WTC11 (cell line): ENCODE measurements at regions not wholly inside any gene's neighbourhood (a gene's known extent, or its start where the extent isn't known, plus 50 kb on each side); places are given as distances from the start of the nearest gene placed in this dataset.

Experiments
- TF ChIP-seq, protein P1 (sequence below): sonication (generic); formaldehyde crosslinking; IDR thresholded peaks from 2 replicates; pipeline ENCODE4 v1.8.1; 2023; ENCODE audit warnings: mild to moderate bottlenecking, missing genetic modification reagents
- TF ChIP-seq, protein P2 (sequence below): sonication (generic); formaldehyde crosslinking; IDR thresholded peaks from 2 replicates; pipeline ENCODE4 v1.8.1; 2022; ENCODE audit warnings: mild to moderate bottlenecking, moderate library complexity, missing genetic modification reagents
- TF ChIP-seq, protein P3 (sequence below): sonication (generic); formaldehyde crosslinking; IDR thresholded peaks from 2 replicates; pipeline ENCODE4 v1.8.0; 2022; ENCODE audit warnings: mild to moderate bottlenecking, missing genetic modification reagents
- TF ChIP-seq, protein P4 (sequence below): fragments of 200-600 bp; IDR thresholded peaks from 2 replicates; pipeline ENCODE4 v1.8.0; 2022; ENCODE audit warnings: antibody characterized with exemption
- TF ChIP-seq, protein P5 (sequence below): sonication (generic); formaldehyde crosslinking; IDR thresholded peaks from 2 replicates; pipeline ENCODE4 v1.8.1; 2023; ENCODE audit warnings: mild to moderate bottlenecking, missing genetic modification reagents, borderline replicate concordance

DNA sequence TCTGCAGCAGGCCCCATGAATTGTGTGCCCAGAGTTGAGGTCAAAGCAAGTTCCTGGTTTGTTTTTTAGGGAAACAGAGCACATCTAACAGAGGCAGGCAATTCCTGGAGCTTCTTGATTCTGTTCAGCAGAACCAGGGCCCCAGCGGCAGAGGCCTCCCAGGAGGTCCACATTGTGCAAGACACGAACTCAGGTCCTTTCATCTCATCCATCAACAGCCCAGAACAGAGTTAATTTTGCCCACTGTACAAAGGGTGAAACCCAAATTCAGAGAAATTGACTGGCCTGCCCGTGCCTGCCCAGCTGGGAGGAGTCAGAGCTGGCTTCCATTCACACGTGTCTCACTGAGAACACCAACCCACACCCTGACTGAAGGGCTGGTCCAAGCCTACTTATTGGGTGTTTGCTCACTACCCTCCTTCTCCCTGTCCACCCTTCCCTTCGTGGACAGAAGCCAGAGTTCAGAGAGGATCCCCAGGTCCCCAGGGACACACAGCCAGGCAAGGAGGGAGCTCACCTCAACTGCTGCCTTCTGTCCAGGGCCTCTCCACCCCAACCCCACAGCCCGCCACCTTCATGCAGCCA, 607.1 kb downstream of the TBC1D22A start:
- TF ChIP-seq, protein P1, sequence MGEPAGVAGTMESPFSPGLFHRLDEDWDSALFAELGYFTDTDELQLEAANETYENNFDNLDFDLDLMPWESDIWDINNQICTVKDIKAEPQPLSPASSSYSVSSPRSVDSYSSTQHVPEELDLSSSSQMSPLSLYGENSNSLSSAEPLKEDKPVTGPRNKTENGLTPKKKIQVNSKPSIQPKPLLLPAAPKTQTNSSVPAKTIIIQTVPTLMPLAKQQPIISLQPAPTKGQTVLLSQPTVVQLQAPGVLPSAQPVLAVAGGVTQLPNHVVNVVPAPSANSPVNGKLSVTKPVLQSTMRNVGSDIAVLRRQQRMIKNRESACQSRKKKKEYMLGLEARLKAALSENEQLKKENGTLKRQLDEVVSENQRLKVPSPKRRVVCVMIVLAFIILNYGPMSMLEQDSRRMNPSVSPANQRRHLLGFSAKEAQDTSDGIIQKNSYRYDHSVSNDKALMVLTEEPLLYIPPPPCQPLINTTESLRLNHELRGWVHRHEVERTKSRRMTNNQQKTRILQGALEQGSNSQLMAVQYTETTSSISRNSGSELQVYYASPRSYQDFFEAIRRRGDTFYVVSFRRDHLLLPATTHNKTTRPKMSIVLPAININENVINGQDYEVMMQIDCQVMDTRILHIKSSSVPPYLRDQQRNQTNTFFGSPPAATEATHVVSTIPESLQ: no peak
- TF ChIP-seq, protein P2, sequence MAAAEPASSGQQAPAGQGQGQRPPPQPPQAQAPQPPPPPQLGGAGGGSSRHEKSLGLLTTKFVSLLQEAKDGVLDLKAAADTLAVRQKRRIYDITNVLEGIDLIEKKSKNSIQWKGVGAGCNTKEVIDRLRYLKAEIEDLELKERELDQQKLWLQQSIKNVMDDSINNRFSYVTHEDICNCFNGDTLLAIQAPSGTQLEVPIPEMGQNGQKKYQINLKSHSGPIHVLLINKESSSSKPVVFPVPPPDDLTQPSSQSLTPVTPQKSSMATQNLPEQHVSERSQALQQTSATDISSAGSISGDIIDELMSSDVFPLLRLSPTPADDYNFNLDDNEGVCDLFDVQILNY (CRISPR knock-in tag): no peak
- TF ChIP-seq, protein P3, sequence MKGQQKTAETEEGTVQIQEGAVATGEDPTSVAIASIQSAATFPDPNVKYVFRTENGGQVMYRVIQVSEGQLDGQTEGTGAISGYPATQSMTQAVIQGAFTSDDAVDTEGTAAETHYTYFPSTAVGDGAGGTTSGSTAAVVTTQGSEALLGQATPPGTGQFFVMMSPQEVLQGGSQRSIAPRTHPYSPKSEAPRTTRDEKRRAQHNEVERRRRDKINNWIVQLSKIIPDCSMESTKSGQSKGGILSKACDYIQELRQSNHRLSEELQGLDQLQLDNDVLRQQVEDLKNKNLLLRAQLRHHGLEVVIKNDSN (CRISPR knock-in tag): no peak
- TF ChIP-seq, protein P4, sequence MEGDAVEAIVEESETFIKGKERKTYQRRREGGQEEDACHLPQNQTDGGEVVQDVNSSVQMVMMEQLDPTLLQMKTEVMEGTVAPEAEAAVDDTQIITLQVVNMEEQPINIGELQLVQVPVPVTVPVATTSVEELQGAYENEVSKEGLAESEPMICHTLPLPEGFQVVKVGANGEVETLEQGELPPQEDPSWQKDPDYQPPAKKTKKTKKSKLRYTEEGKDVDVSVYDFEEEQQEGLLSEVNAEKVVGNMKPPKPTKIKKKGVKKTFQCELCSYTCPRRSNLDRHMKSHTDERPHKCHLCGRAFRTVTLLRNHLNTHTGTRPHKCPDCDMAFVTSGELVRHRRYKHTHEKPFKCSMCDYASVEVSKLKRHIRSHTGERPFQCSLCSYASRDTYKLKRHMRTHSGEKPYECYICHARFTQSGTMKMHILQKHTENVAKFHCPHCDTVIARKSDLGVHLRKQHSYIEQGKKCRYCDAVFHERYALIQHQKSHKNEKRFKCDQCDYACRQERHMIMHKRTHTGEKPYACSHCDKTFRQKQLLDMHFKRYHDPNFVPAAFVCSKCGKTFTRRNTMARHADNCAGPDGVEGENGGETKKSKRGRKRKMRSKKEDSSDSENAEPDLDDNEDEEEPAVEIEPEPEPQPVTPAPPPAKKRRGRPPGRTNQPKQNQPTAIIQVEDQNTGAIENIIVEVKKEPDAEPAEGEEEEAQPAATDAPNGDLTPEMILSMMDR: no peak
- TF ChIP-seq, protein P5, sequence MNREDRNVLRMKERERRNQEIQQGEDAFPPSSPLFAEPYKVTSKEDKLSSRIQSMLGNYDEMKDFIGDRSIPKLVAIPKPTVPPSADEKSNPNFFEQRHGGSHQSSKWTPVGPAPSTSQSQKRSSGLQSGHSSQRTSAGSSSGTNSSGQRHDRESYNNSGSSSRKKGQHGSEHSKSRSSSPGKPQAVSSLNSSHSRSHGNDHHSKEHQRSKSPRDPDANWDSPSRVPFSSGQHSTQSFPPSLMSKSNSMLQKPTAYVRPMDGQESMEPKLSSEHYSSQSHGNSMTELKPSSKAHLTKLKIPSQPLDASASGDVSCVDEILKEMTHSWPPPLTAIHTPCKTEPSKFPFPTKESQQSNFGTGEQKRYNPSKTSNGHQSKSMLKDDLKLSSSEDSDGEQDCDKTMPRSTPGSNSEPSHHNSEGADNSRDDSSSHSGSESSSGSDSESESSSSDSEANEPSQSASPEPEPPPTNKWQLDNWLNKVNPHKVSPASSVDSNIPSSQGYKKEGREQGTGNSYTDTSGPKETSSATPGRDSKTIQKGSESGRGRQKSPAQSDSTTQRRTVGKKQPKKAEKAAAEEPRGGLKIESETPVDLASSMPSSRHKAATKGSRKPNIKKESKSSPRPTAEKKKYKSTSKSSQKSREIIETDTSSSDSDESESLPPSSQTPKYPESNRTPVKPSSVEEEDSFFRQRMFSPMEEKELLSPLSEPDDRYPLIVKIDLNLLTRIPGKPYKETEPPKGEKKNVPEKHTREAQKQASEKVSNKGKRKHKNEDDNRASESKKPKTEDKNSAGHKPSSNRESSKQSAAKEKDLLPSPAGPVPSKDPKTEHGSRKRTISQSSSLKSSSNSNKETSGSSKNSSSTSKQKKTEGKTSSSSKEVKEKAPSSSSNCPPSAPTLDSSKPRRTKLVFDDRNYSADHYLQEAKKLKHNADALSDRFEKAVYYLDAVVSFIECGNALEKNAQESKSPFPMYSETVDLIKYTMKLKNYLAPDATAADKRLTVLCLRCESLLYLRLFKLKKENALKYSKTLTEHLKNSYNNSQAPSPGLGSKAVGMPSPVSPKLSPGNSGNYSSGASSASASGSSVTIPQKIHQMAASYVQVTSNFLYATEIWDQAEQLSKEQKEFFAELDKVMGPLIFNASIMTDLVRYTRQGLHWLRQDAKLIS (CRISPR knock-in tag): no peak
